Endothelial cell (in vitro differentiated cells): ENCODE measurements at regions not wholly inside any gene's neighbourhood (a gene's known extent, or its start where the extent isn't known, plus 50 kb on each side); places are given as distances from the start of the nearest gene placed in this dataset.

Experiments used
- DNase-seq: peaks from one replicate; pipeline ENCODE4 v3.0.0; 2021; ENCODE audit warnings: low spot score
- H3K27ac Mint-ChIP-seq: one replicate; pipeline ENCODE4 v1.8.0; 2021; ENCODE audit warnings: mixed read lengths, inconsistent platforms; ENCODE audit not compliant: unreplicated experiment
- H3K27me3 Mint-ChIP-seq: one replicate; pipeline ENCODE4 v1.8.0; 2021; ENCODE audit warnings: mild to moderate bottlenecking, moderate library complexity, mixed read lengths, inconsistent platforms; ENCODE audit not compliant: unreplicated experiment
- H3K36me3 Mint-ChIP-seq: one replicate; pipeline ENCODE4 v1.8.0; 2021; ENCODE audit warnings: mild to moderate bottlenecking, low read depth, mixed read lengths, inconsistent platforms; ENCODE audit not compliant: unreplicated experiment
- H3K4me1 Mint-ChIP-seq: one replicate; pipeline ENCODE4 v1.8.0; 2021; ENCODE audit warnings: mild to moderate bottlenecking, mixed read lengths, inconsistent platforms; ENCODE audit not compliant: unreplicated experiment
- H3K4me3 Mint-ChIP-seq: one replicate; pipeline ENCODE4 v1.8.0; 2021; ENCODE audit warnings: mild to moderate bottlenecking, mixed read lengths, inconsistent platforms; ENCODE audit not compliant: unreplicated experiment
- H3K9me3 Mint-ChIP-seq: one replicate; pipeline ENCODE4 v1.8.0; 2021; ENCODE audit warnings: mixed read lengths, inconsistent platforms; ENCODE audit not compliant: unreplicated experiment
- TF ChIP-seq, protein P1 (sequence below): fragments of 200-600 bp; sonication (generic); IDR thresholded peaks from one replicate; pipeline ENCODE4 v1.5.0; 2021; ENCODE audit warnings: antibody characterized with exemption; ENCODE audit not compliant: unreplicated experiment

DNA sequence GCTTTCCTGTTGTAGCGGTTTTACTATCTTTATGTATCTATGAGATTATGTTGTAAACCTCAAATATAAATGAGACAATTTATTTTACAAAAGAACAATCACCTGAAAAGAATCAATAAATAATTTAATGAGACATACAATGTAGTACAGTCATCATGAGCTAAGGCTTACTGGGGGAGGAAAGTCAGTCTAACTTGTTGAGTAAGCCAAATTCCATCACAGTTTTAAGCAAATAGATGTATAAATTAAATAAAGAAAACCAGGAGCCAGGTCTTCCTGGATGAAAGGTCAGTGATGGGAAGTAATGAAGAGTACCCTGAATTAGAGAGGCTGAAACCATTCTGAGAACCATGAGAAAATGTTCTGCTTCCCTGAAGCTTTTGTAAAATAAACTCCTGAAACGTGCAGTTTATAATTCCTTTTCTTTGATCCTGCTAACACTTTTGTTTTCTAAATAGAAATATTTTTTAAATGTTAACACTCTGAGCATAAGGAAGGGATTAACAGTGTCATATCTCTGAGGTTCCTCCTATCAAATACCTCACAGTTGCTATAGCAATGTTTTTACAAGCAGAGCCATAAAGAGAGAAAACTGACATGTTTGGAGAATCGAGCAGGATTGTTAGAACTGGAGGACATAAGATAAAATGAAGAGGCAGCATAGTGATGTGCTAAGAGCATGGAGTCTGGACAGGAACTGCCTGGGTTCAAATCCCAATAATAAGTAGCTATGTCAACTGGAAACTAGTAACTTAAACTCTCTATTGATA is 444.9 kb upstream of the FOXG1 start:
- H3K27ac Mint-ChIP-seq = no peak overlapping the region
- no peaks in the 10 kb centered on the region for H3K27me3 Mint-ChIP-seq
- TF ChIP-seq, protein P1, sequence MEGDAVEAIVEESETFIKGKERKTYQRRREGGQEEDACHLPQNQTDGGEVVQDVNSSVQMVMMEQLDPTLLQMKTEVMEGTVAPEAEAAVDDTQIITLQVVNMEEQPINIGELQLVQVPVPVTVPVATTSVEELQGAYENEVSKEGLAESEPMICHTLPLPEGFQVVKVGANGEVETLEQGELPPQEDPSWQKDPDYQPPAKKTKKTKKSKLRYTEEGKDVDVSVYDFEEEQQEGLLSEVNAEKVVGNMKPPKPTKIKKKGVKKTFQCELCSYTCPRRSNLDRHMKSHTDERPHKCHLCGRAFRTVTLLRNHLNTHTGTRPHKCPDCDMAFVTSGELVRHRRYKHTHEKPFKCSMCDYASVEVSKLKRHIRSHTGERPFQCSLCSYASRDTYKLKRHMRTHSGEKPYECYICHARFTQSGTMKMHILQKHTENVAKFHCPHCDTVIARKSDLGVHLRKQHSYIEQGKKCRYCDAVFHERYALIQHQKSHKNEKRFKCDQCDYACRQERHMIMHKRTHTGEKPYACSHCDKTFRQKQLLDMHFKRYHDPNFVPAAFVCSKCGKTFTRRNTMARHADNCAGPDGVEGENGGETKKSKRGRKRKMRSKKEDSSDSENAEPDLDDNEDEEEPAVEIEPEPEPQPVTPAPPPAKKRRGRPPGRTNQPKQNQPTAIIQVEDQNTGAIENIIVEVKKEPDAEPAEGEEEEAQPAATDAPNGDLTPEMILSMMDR = no peak
- no peaks in the 10 kb centered on the region for H3K9me3 Mint-ChIP-seq
- H3K4me3 Mint-ChIP-seq = no peak overlapping the region
- H3K4me1 Mint-ChIP-seq = no peaks in the 10 kb centered on the region
- DNase-seq = no peak
- no peaks in the 10 kb centered on the region for H3K36me3 Mint-ChIP-seq

DNA sequence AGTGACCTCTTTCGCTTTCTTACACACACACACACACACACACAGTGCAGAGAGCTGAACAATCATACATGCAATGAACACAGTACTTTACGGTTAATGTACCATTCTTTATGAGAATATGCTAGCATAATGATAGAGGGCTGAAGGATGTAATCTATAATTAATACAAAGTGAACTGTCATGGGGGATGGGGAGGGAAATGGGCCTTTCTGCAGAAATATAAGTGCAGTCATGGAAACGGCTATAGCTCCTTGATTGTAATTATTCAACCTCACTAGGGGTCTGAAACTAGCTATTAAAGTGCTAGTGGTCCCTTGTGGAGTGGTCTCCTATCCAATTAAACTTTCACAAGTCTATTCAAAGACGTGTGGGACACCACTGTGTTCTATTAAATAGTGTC is 443.2 kb upstream of the FOXG1 start:
- Mint-ChIP-seq H3K36me3 (no peaks in the 10 kb centered on the region), H3K9me3 (no peaks in the 10 kb centered on the region), H3K27ac (no peak overlapping the region)

DNA sequence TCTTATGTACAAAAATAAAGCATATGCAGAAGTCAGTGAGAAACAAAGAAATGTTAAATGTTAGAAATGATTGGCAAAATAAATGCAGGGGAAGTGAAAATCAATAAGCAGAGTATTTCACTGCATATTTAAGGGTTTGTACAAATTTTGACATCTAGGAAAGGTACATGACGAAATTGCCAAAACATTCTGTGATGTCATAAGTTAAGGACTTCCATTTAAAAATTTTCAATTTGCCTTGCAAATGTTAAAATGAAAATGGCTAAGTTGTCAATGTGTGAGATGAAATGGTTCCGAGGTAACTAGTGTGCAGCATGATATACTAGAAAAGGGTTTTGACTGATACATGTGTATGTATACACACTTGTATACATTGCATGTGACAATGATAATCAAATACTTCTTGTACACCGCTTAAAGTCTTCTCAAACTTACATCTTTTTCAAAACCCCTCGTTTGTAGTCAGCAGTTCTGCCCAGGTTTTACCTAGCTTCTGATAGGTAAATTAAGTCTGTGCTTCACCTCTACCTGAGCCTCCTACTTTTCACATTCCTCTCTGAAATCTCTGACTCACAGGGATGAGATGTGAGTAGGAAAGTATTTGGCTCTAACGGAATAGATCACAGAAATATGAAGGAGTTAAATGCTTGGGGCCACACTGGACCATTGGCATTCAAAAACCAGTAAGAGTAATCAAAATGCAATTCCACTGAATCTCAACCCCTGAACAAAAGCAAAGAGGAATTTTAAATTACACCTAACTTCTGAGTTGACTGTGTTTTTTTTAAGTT is 442.4 kb upstream of the FOXG1 start:
- TF ChIP-seq, protein P1 = no peak
- H3K4me1 Mint-ChIP-seq = no peaks in the 10 kb centered on the region
- no peak for DNase-seq
- no peaks in the 10 kb centered on the region for H3K27me3 Mint-ChIP-seq
- no peak overlapping the region for H3K27ac Mint-ChIP-seq
- H3K9me3 Mint-ChIP-seq = no peaks in the 10 kb centered on the region
- no peaks in the 10 kb centered on the region for H3K36me3 Mint-ChIP-seq
- H3K4me3 Mint-ChIP-seq = no peak overlapping the region

More for the DNA sequence above, 443.2 kb upstream of the FOXG1 start:
- TF ChIP-seq, protein P1 = no peak
- no peak for DNase-seq
- H3K4me1 Mint-ChIP-seq = no peaks in the 10 kb centered on the region
- H3K4me3 Mint-ChIP-seq = no peak overlapping the region
- no peaks in the 10 kb centered on the region for H3K27me3 Mint-ChIP-seq

DNA sequence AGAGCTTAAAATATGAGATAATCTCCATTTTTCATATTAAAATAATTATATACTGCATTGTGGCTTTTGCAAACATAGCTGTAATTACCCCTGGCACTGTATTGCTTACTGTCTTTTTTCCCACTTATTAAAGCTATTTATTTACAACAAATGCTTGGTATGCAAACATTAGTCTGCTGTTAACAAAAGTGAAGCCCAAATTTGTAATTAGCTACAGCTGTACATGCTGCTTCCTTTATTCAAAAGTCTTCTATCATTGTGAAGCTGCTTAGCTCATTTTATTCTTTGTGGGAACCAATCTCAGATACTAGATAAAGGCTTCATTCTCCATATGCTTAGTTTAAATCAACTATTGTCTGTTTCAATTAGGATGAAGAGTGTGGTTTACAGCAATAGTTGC is 425.8 kb upstream of the FOXG1 start:
- H3K4me1 Mint-ChIP-seq = peaks cover 3% of the 10 kb centered on the region
- no peak overlapping the region for H3K27ac Mint-ChIP-seq
- H3K27me3 Mint-ChIP-seq = peaks cover 1% of the 10 kb centered on the region
- no peaks in the 10 kb centered on the region for H3K9me3 Mint-ChIP-seq
- DNase-seq = no peak
- H3K4me3 Mint-ChIP-seq = no peak overlapping the region
- H3K36me3 Mint-ChIP-seq = no peaks in the 10 kb centered on the region
- TF ChIP-seq, protein P1 = no peak

DNA sequence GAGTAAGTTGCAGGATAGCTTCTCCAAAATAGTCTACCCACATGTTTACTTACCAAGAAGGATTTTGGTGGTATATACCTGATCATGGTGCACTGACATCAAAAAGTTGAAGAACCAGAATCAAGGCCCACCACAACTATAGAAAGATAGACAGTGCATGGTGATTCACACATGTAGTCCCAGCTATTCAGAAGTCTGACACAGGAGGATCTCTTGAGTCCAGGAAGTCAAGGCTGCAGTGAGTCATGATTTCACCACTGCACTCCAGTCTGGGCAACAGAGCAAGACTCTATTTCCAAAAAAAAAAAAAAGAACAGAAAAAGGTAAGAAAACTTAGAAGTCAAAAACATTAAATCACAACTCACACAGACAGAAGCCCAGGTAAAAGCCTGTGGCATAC is 422.2 kb upstream of the FOXG1 start:
- TF ChIP-seq, protein P1 = no peak
- DNase-seq = no peak
- Mint-ChIP-seq H3K4me1 (no peaks in the 10 kb centered on the region), H3K9me3 (no peaks in the 10 kb centered on the region), H3K4me3 (no peak overlapping the region), H3K36me3 (no peaks in the 10 kb centered on the region), H3K27ac (no peak overlapping the region), H3K27me3 (peaks cover 2% of the 10 kb centered on the region)
